Neural progenitor cell (in vitro differentiated cells): ENCODE measurements at regions not wholly inside any gene's neighbourhood (a gene's known extent, or its start where the extent isn't known, plus 50 kb on each side); places are given as distances from the start of the nearest gene placed in this dataset.

Experiments used
- CTCF ChIP-seq: fragments of 200-600 bp; sonication (generic); IDR thresholded peaks from 2 replicates; pipeline ENCODE4 v1.5.1; 2017; ENCODE audit warnings: antibody characterized with exemption, mild to moderate bottlenecking
- EZH2 ChIP-seq: fragments of 200-600 bp; sonication (generic); IDR thresholded peaks from 2 replicates; pipeline ENCODE4 v1.6.1; 2017; ENCODE audit warnings: antibody characterized with exemption, mild to moderate bottlenecking, moderate library complexity

- TF ChIP-seq CTCF (no peak), EZH2 (no peak)
Observed at GRCh38 chr21:35833388-35833787, 226.9 kb downstream of the SETD4 start.
